Ectodermal cell (in vitro differentiated cells): ENCODE measurements at regions not wholly inside any gene's neighbourhood (a gene's known extent, or its start where the extent isn't known, plus 50 kb on each side); places are given as distances from the start of the nearest gene placed in this dataset.

ENCODE experiments used
- H3K27ac ChIP-seq: 2 replicates; pipeline ENCODE4 v1.7.0; 2013; ENCODE audit warnings: mild to moderate bottlenecking, low read depth, low read length; ENCODE audit not compliant: insufficient read depth, poor library complexity, severe bottlenecking
- H3K27me3 ChIP-seq: 2 replicates; pipeline ENCODE4 v1.7.0; 2013; ENCODE audit warnings: mild to moderate bottlenecking, low read length; ENCODE audit not compliant: insufficient read depth, control insufficient read depth, poor library complexity, severe bottlenecking
- H3K36me3 ChIP-seq: one replicate; pipeline ENCODE4 v1.7.0; 2013; ENCODE audit warnings: low read length; ENCODE audit not compliant: control insufficient read depth, insufficient read depth
- H3K4me1 ChIP-seq: one replicate; pipeline ENCODE4 v1.7.0; 2013; ENCODE audit warnings: low read length; ENCODE audit not compliant: control insufficient read depth, insufficient read depth
- H3K4me3 ChIP-seq: 2 replicates; pipeline ENCODE4 v1.7.0; 2013; ENCODE audit warnings: low read depth, low read length, control low read depth; ENCODE audit not compliant: insufficient read depth
- H3K9me3 ChIP-seq: 2 replicates; pipeline ENCODE4 v1.7.0; 2013; ENCODE audit warnings: mild to moderate bottlenecking, low read length, moderate library complexity; ENCODE audit not compliant: control insufficient read depth
- WGBS, 2 experiments: methylation state at CpG; one replicate each; pipeline ENCODE4 v1.1.7; 2013; ENCODE audit warnings: missing lambda C conversion rate in 2 of 2; 5-methylcytosine and 5-hydroxymethylcytosine counted together

DNA sequence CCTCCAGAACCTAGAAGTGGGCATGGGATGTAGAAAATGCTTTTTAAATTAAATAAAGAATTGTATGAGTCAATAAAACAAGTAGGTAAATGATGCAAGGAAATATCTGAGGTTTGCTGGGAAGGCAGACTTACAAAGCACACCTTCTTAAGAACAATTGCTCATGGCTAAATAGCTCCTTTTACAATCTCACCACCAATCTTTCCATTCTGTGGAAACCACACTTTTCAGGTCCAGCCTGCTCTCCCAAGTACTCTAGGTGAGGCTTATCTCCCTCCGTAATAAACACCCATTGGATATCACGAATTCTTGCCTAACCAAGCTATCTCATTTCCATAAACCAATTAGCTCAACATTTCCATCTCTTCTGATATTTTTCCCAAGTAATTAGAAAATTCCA lies 91.5 kb upstream of the SLC8A1 start:
- no peaks in the 10 kb centered on the region for H3K36me3 ChIP-seq
- no peak overlapping the region for H3K4me3 ChIP-seq
- H3K27me3 ChIP-seq = no peaks in the 10 kb centered on the region
- H3K27ac ChIP-seq = no peak overlapping the region
- no peaks in the 10 kb centered on the region for H3K9me3 ChIP-seq
- WGBS, 2 experiments = 89 to 91% methylated on average over 2 of the region's 2 CpGs
- H3K4me1 ChIP-seq = no peaks in the 10 kb centered on the region

GRCh38 chr2:40544072-40544471 lies 92.2 kb upstream of the SLC8A1 start:
- Histone ChIP-seq H3K4me1 (no peaks in the 10 kb centered on the region), H3K4me3 (no peak overlapping the region), H3K9me3 (no peaks in the 10 kb centered on the region), H3K27me3 (no peaks in the 10 kb centered on the region), H3K27ac (no peak overlapping the region), H3K36me3 (no peaks in the 10 kb centered on the region)
- WGBS, 2 experiments = 42 to 48% methylated on average over 3 of the region's 3 CpGs

- H3K9me3 ChIP-seq = no peaks in the 10 kb centered on the region
- H3K27me3 ChIP-seq = no peaks in the 10 kb centered on the region
- H3K36me3 ChIP-seq = no peaks in the 10 kb centered on the region
- H3K27ac ChIP-seq = no peak overlapping the region
- 95 to 99% methylated on average over 3 to 4 of the region's 4 CpGs for WGBS, 2 experiments
- H3K4me1 ChIP-seq = no peaks in the 10 kb centered on the region
- no peak overlapping the region for H3K4me3 ChIP-seq
Measured at GRCh38 chr2:40545645-40546044, 93.8 kb upstream of the SLC8A1 start.

DNA sequence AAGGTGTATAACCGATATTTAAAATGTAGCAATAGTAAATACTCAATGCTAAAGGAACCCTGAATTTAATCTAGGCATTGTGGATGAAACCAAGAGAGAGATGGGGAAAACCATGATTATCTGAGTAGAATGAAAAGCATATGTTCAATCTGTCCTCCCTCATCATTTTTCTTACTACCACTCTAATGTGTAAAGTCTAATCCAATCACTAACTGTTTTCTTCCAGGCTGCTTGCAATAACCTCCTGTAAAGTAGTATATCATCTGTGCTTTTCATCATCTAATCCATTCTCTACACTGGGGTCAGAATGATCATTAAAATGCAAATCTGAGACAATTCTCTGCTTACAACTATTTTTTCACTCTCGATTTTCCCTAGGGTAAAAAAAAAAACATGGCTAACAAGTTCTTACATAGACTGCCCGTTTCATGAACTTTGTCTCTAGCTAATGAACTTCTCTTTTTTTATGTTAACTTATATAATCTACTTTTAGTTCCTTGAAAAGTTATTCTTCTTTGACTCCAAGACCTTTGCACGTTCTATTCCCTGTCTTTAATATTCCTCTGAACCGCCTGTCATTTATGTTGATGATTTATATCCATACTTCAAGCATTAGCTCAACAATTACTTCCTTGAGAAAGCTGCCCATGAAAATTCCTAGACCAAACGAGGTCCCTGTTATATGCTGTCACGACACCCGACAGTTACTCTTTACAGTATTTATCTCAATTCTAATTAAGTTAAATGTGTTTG lies 94.7 kb upstream of the SLC8A1 start:
- no peaks in the 10 kb centered on the region for H3K9me3 ChIP-seq
- H3K4me3 ChIP-seq = no peak overlapping the region
- 89 to 92% methylated on average over 4 to 8 of the region's 8 CpGs for WGBS, 2 experiments
- H3K4me1 ChIP-seq = no peaks in the 10 kb centered on the region
- no peaks in the 10 kb centered on the region for H3K36me3 ChIP-seq
- H3K27ac ChIP-seq = no peak overlapping the region
- H3K27me3 ChIP-seq = no peaks in the 10 kb centered on the region

- no peaks in the 10 kb centered on the region for H3K4me1 ChIP-seq
- no peaks in the 10 kb centered on the region for H3K27me3 ChIP-seq
- no CpG with 5 or more reads among the region's 1 CpG for WGBS, 2 experiments
- no peaks in the 10 kb centered on the region for H3K9me3 ChIP-seq
- no peak overlapping the region for H3K4me3 ChIP-seq
- H3K27ac ChIP-seq = no peak overlapping the region
- no peaks in the 10 kb centered on the region for H3K36me3 ChIP-seq
Measured at GRCh38 chr2:40548521-40548920, 96.6 kb upstream of the SLC8A1 start.

DNA sequence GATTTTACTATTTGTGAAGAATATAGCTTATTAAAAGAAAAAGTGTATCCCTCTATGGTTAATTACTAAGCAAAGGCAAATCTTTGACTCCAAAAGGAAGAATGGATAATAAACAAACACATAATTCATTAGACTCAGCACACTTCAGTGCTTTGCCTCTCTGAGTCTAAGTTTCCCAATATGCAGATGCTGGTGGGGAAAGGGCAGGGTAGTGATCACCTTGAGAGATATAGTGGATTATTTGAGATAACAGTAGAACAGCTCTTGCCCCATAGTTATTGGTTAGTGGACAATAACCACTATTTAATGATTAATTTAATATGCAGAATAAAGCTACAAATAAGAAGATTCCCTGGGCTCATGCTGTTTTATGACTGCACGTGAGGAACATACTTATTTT lies 98.2 kb upstream of the SLC8A1 start:
- 91 to 100% methylated on average over 1 of the region's 1 CpG for WGBS, 2 experiments
- no peak overlapping the region for H3K4me3 ChIP-seq
- no peaks in the 10 kb centered on the region for H3K4me1 ChIP-seq
- no peaks in the 10 kb centered on the region for H3K9me3 ChIP-seq
- H3K27me3 ChIP-seq = no peaks in the 10 kb centered on the region
- H3K27ac ChIP-seq = no peak overlapping the region
- no peaks in the 10 kb centered on the region for H3K36me3 ChIP-seq

DNA sequence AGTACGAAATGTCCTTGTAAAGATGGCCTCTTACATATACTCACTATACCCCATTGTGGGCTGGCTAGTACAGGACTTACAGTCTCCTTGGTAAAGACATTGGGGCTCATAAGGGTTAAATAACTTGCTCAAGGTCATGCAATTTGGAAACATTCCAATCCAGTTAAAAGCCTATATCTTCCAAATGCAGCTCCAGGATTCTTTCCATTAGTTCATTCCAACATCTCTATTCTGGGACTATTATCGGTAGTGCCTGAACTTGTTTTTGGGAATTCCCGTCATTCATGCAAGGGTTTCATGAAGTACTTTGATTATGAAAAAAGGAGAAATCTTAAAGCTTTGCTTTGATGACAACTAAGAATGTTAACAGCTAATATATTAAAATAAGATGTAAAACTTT lies 99.2 kb upstream of the SLC8A1 start:
- Histone ChIP-seq H3K4me1 (no peaks in the 10 kb centered on the region), H3K27ac (no peak overlapping the region), H3K4me3 (no peak overlapping the region), H3K9me3 (no peaks in the 10 kb centered on the region), H3K27me3 (no peaks in the 10 kb centered on the region), H3K36me3 (no peaks in the 10 kb centered on the region)
- WGBS, 2 experiments = 93 to 95% methylated on average over 2 to 3 of the region's 3 CpGs

DNA sequence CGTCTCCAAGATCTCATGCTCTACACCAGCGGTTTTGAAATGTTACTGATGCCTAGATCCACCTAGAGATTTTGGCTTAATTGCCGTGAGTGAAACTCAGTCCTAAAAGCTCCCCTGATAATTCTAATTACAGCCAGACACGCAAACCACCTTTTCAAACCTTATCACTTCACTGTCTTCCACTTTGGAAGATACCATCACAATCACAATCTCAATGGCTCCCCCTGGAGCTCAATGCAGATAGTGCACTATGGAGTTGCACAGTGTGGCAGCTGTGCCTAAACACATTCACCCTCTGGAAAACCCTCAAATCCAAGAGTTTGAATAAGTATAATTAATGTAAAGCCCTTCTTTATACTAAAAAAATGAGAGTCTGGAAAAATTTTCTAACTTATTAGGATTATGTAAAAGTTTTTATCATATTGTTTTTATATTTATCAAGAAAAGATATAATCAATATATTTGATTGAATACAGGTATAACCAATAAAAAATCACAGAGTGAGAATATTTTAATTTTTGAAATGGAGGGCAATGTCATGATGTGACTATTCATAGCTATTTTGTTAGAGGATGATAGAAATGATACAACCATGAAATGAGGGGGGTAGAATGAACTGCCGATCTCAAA lies 102.9 kb upstream of the SLC8A1 start:
- H3K4me1 ChIP-seq = no peaks in the 10 kb centered on the region
- 64 to 71% methylated on average over 5 of the region's 5 CpGs for WGBS, 2 experiments
- no peaks in the 10 kb centered on the region for H3K9me3 ChIP-seq
- H3K4me3 ChIP-seq = no peak overlapping the region
- H3K27me3 ChIP-seq = no peaks in the 10 kb centered on the region
- no peaks in the 10 kb centered on the region for H3K36me3 ChIP-seq
- H3K27ac ChIP-seq = no peak overlapping the region

DNA sequence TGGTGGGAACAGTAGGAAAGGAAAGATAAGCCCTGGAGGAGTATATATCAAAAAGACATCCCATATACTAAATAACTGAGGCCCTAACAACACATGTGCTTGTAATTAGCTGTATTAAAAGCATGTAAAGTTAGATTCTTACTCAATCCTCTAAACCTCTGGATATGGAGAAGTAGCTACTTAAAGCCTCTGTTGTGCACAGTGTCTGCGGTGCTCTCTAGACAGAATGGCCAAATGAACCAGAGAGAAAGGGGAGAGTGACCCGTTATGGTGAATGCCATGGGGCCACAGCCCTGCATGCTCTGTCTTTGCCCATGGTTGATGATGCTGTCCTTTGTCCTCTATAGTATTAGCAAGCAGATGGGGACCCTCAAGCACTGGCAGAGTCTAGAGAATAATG lies 104.4 kb upstream of the SLC8A1 start:
- Histone ChIP-seq H3K36me3 (no peaks in the 10 kb centered on the region), H3K4me1 (no peaks in the 10 kb centered on the region), H3K27ac (no peak overlapping the region), H3K4me3 (no peak overlapping the region), H3K9me3 (no peaks in the 10 kb centered on the region), H3K27me3 (no peaks in the 10 kb centered on the region)
- WGBS, 2 experiments = 45 to 48% methylated on average over 2 of the region's 2 CpGs

DNA sequence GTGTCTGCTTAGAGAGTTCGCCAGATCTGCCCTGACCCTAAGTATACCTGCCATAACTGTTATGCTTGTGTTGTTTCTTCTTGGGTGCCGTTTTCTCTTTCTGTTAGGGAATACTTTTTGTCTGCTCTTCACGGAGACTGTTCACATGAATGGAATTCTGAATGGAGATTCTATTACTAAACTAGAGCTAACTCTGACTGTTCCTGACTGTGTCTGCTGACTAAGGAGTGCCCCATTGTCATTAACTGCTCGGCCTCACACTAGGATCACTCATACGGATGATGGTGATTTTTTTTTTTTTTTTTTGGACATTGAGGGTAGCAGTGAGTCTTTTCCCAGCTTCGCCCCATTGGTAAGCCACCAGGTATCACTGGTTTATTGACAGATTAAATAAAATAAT lies 104.8 kb upstream of the SLC8A1 start:
- H3K4me1 ChIP-seq = no peaks in the 10 kb centered on the region
- H3K4me3 ChIP-seq = no peak overlapping the region
- H3K27me3 ChIP-seq = no peaks in the 10 kb centered on the region
- no peak overlapping the region for H3K27ac ChIP-seq
- H3K36me3 ChIP-seq = no peaks in the 10 kb centered on the region
- WGBS, 2 experiments = 92 to 95% methylated on average over 5 to 6 of the region's 6 CpGs
- H3K9me3 ChIP-seq = no peaks in the 10 kb centered on the region
